HL-60/S4 (cell line): ENCODE measurements at regions not wholly inside any gene's neighbourhood (a gene's known extent, or its start where the extent isn't known, plus 50 kb on each side); places are given as distances from the start of the nearest gene placed in this dataset.

Experiments
- in situ Hi-C: fragments of 300-500 bp; cut with MboI; formaldehyde crosslinking; loops from 2 replicates; pipeline ENCODE4 v1.14.3; 2022; ENCODE audit warnings: low sequenced_read_pairs

GRCh38 chr5:68468322-68468721 lies 252.8 kb downstream of the PIK3R1 start:
- in situ Hi-C loops: loop anchor here (25.0 kb wide), 1 partner anchor 181 kb away; no protein-coding TSS in a partner anchor

- in situ Hi-C loops: no loop called here
Observed at GRCh38 chr5:68475476-68475983, 260.0 kb downstream of the PIK3R1 start.

- in situ Hi-C loops: no loop called here
Observed at GRCh38 chr5:68476854-68477253, 261.3 kb downstream of the PIK3R1 start.

GRCh38 chr5:68478301-68479095 lies 262.9 kb downstream of the PIK3R1 start:
- in situ Hi-C loops: no loop called here

- in situ Hi-C loops: no loop called here
Observed at GRCh38 chr5:68479524-68479923, 264.0 kb downstream of the PIK3R1 start.

GRCh38 chr5:68480335-68480940 lies 264.9 kb downstream of the PIK3R1 start:
- in situ Hi-C loops: no loop called here

- in situ Hi-C loops: no loop called here
Observed at GRCh38 chr5:68482199-68482598, 266.6 kb downstream of the PIK3R1 start.

GRCh38 chr5:68484307-68485068 lies 268.9 kb downstream of the PIK3R1 start:
- in situ Hi-C loops: no loop called here

GRCh38 chr5:68489556-68489955 lies 274.0 kb downstream of the PIK3R1 start:
- in situ Hi-C loops: no loop called here

- in situ Hi-C loops: no loop called here
Observed at GRCh38 chr5:68490406-68490805, 274.9 kb downstream of the PIK3R1 start.

- in situ Hi-C loops: no loop called here
Observed at GRCh38 chr5:68494771-68495170, 279.2 kb downstream of the PIK3R1 start.

- in situ Hi-C loops: no loop called here
Observed at GRCh38 chr5:68499987-68500386, 284.4 kb downstream of the PIK3R1 start.

GRCh38 chr5:68500813-68501212 lies 285.3 kb downstream of the PIK3R1 start:
- in situ Hi-C loops: no loop called here

GRCh38 chr5:68502531-68502930 lies 287.0 kb downstream of the PIK3R1 start:
- in situ Hi-C loops: no loop called here

GRCh38 chr5:68504306-68504705 lies 288.8 kb downstream of the PIK3R1 start:
- in situ Hi-C loops: no loop called here

GRCh38 chr5:68505917-68506860 lies 290.6 kb downstream of the PIK3R1 start:
- in situ Hi-C loops: no loop called here

- in situ Hi-C loops: no loop called here
Observed at GRCh38 chr5:68515514-68515913, 300.0 kb downstream of the PIK3R1 start.

GRCh38 chr5:68518286-68518685 lies 302.7 kb downstream of the PIK3R1 start:
- in situ Hi-C loops: no loop called here

GRCh38 chr5:68519143-68519542 lies 303.6 kb downstream of the PIK3R1 start:
- in situ Hi-C loops: no loop called here

GRCh38 chr5:68521776-68522175 lies 306.2 kb downstream of the PIK3R1 start:
- in situ Hi-C loops: no loop called here
